DND-41 (cell line): ENCODE measurements at regions not wholly inside any gene's neighbourhood (a gene's known extent, or its start where the extent isn't known, plus 50 kb on each side); places are given as distances from the start of the nearest gene placed in this dataset.

Experiments
- CTCF ChIP-seq: IDR thresholded peaks from 2 replicates; pipeline ENCODE4 v1.5.1; 2012; ENCODE audit warnings: borderline replicate concordance, low read length, moderate library complexity, mild to moderate bottlenecking; ENCODE audit not compliant: poor library complexity, severe bottlenecking; ENCODE audit errors: extremely low read depth
- EZH2 ChIP-seq: IDR thresholded peaks from 3 replicates; pipeline ENCODE4 v1.6.1; 2012; ENCODE audit warnings: borderline replicate concordance, low read depth, mild to moderate bottlenecking, moderate library complexity, low read length, inconsistent platforms; ENCODE audit not compliant: severe bottlenecking

- TF ChIP-seq CTCF (no peak), EZH2 (no peak)
Observed at GRCh38 chr2:121898483-121898882, 143.0 kb downstream of the TSN start.
